Activated CD8-positive, alpha-beta memory T cell treated with anti-CD3 and anti-CD28 coated beads, Interleukin-2, amount 10 ng/mL, durations not matched to agents 7 days and 5 days (primary cell): ENCODE measurements at regions not wholly inside any gene's neighbourhood (a gene's known extent, or its start where the extent isn't known, plus 50 kb on each side); places are given as distances from the start of the nearest gene placed in this dataset.

Experiments
- ATAC-seq: fragments of 150-1000 bp; cut with Tn5 transposase; one replicate; pipeline ENCODE4 v1.10.0; 2021; ENCODE audit warnings: moderate library complexity
- CTCF ChIA-PET: fragments of 350-600 bp; sonication (Branson Sonifier 250); formaldehyde crosslinking; loops from one replicate; lab custom pipeline; 2021; ENCODE audit warnings: antibody characterized with exemption; lab: Charles Lee
- DNase-seq: peaks from one replicate; pipeline ENCODE4 v3.0.0-alpha.2; 2020
- H3K27ac Mint-ChIP-seq: one replicate; pipeline ENCODE4 v1.8.0; 2021; ENCODE audit warnings: mild to moderate bottlenecking, mixed read lengths
- H3K27me3 Mint-ChIP-seq: one replicate; pipeline ENCODE4 v1.8.0; 2021; ENCODE audit warnings: mixed read lengths
- H3K36me3 Mint-ChIP-seq: one replicate; pipeline ENCODE4 v1.8.0; 2021; ENCODE audit warnings: mild to moderate bottlenecking, mixed read lengths
- H3K4me1 Mint-ChIP-seq: one replicate; pipeline ENCODE4 v1.8.0; 2021; ENCODE audit warnings: mixed read lengths
- H3K4me3 Mint-ChIP-seq: one replicate; pipeline ENCODE4 v1.8.0; 2021; ENCODE audit warnings: mild to moderate bottlenecking, moderate library complexity, mixed read lengths
- H3K9me3 Mint-ChIP-seq: one replicate; pipeline ENCODE4 v1.8.0; 2022; ENCODE audit warnings: low read depth, mixed read lengths

GRCh38 chr4:184921456-184921855 lies 95.7 kb upstream of the ACSL1 start:
- Mint-ChIP-seq H3K4me3 (no peak overlapping the region), H3K36me3 (no peaks in the 10 kb centered on the region), H3K9me3 (no peaks in the 10 kb centered on the region), H3K4me1 (no peaks in the 10 kb centered on the region), H3K27me3 (peaks cover 18% of the 10 kb centered on the region), H3K27ac (no peak overlapping the region)
- ATAC-seq, result no peak
- CTCF ChIA-PET, result no interaction called here
- no peak for DNase-seq

DNA sequence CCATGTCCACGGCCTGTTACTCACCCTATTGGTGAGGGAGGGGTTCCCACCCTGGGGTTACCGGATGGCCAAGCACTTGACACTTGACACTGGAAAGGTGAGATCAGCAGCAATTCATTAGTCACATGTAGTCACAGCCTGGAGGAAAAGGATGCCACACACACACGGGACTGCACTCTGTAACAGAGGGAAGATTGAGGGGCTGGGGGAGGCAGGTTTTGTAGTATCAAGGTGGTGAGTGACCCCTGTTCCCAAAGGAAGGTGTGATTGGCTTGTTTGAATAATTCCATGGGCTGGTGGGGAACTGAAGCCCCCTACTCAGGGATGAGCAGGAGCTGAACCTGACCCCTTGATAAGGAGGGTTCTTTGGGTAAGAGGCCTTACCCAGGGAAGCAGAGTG lies 96.0 kb upstream of the HELT start:
- DNase-seq (no peak), ATAC-seq (no peak)
- H3K27me3 Mint-ChIP-seq, result peaks cover 13% of the 10 kb centered on the region
- CTCF ChIA-PET, result no interaction called here
- H3K27ac Mint-ChIP-seq, result no peak overlapping the region
- H3K4me3 Mint-ChIP-seq, result no peak overlapping the region
- peaks cover 4% of the 10 kb centered on the region for H3K9me3 Mint-ChIP-seq
- H3K4me1 Mint-ChIP-seq, result no peaks in the 10 kb centered on the region
- no peaks in the 10 kb centered on the region for H3K36me3 Mint-ChIP-seq

DNA sequence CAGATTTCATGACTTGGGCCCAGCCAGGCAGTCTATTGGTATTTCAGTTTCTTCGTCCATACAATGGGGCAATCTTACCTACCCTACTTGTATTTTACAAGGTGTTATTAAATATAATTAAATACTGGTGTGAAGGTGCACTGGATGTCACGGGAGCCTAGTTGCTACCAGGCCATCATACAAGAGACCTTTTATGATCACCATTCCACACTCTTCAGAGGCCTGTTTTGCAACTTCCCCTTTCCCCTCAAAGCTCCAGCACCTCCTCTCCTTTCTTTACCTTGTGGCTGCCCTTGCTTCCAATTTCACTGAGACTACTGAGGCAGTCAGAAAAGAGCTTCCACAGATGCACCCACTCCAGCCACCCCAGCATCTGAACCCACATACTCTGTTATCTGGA lies 93.8 kb upstream of the HELT start:
- no peaks in the 10 kb centered on the region for H3K4me1 Mint-ChIP-seq
- CTCF ChIA-PET, result no interaction called here
- ATAC-seq (no peak), DNase-seq (no peak)
- H3K27me3 Mint-ChIP-seq, result peaks cover 9% of the 10 kb centered on the region
- peaks cover 3% of the 10 kb centered on the region for H3K36me3 Mint-ChIP-seq
- peaks cover 12% of the 10 kb centered on the region for H3K9me3 Mint-ChIP-seq
- no peak overlapping the region for H3K27ac Mint-ChIP-seq
- no peak overlapping the region for H3K4me3 Mint-ChIP-seq

- Mint-ChIP-seq H3K27ac (no peak overlapping the region), H3K36me3 (peaks cover 3% of the 10 kb centered on the region), H3K9me3 (peaks cover 12% of the 10 kb centered on the region), H3K4me3 (no peak overlapping the region), H3K27me3 (peaks cover 2% of the 10 kb centered on the region), H3K4me1 (peaks cover 6% of the 10 kb centered on the region)
- ATAC-seq (no peak), DNase-seq (no peak)
- CTCF ChIA-PET, result no interaction called here
Observed at GRCh38 chr4:184929476-184929875, 88.8 kb upstream of the HELT start.

DNA sequence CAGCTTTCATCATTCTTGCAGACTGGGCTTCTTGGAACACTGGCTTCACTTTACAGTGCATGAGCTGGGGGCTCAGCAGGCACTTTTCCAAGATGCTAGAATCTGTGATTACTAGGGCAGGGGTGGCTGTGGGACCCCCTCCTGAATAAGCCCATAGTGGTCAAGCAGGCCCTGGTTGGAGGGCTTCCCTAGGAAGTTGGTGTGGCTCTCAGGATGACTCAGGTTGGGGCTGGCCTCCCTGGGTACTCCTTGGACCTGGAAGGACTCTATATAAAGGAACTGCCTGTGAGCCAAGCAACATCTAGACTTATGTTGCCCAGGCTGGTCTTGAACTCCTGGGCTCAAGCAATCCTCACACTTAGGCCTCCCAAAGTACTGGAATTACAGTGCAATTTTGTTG lies 88.3 kb upstream of the HELT start:
- H3K27ac Mint-ChIP-seq, result no peak overlapping the region
- H3K36me3 Mint-ChIP-seq, result peaks cover 3% of the 10 kb centered on the region
- peaks cover 8% of the 10 kb centered on the region for H3K4me1 Mint-ChIP-seq
- H3K4me3 Mint-ChIP-seq, result no peak overlapping the region
- DNase-seq (no peak), ATAC-seq (no peak)
- peaks cover 8% of the 10 kb centered on the region for H3K27me3 Mint-ChIP-seq
- peaks cover 12% of the 10 kb centered on the region for H3K9me3 Mint-ChIP-seq
- CTCF ChIA-PET, result no interaction called here

DNA sequence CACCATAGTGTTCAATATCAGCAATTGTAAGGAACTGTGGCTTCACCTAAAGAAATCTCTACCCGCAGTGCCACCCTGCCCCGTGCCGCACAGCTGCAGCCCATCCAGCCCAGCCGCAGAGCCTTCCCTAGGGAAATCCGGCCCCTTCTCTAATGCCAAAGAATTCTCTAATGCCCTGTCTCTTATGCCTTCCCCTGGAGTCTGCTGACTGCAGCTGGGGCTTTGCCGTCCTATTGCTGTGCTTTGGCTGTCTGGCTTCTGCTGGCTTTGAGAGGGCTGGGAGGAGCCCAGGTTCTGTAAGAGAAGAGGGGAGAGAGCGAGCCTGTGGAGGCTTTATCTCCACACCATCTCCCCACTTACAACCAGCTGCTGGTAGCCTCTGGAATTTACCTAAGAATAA lies 85.9 kb upstream of the HELT start:
- Mint-ChIP-seq H3K4me1 (peaks cover 8% of the 10 kb centered on the region), H3K9me3 (peaks cover 7% of the 10 kb centered on the region), H3K36me3 (peaks cover 3% of the 10 kb centered on the region), H3K27me3 (peaks cover 14% of the 10 kb centered on the region), H3K27ac (no peak overlapping the region), H3K4me3 (no peak overlapping the region)
- ATAC-seq (no peak), DNase-seq (no peak)
- CTCF ChIA-PET, result no interaction called here

- CTCF ChIA-PET, result no interaction called here
- Mint-ChIP-seq H3K36me3 (no peaks in the 10 kb centered on the region), H3K9me3 (peaks cover 4% of the 10 kb centered on the region), H3K27ac (no peak overlapping the region), H3K4me3 (no peak overlapping the region), H3K27me3 (peaks cover 18% of the 10 kb centered on the region), H3K4me1 (peaks cover 8% of the 10 kb centered on the region)
- ATAC-seq (no peak), DNase-seq (no peak)
Observed at GRCh38 chr4:184933311-184933710, 85.0 kb upstream of the HELT start.

GRCh38 chr4:184934184-184934583 lies 84.1 kb upstream of the HELT start:
- Mint-ChIP-seq H3K27ac (no peak overlapping the region), H3K4me1 (peaks cover 8% of the 10 kb centered on the region), H3K36me3 (no peaks in the 10 kb centered on the region), H3K27me3 (peaks cover 20% of the 10 kb centered on the region), H3K4me3 (no peak overlapping the region), H3K9me3 (no peaks in the 10 kb centered on the region)
- ATAC-seq (no peak), DNase-seq (no peak)
- CTCF ChIA-PET, result no interaction called here

DNA sequence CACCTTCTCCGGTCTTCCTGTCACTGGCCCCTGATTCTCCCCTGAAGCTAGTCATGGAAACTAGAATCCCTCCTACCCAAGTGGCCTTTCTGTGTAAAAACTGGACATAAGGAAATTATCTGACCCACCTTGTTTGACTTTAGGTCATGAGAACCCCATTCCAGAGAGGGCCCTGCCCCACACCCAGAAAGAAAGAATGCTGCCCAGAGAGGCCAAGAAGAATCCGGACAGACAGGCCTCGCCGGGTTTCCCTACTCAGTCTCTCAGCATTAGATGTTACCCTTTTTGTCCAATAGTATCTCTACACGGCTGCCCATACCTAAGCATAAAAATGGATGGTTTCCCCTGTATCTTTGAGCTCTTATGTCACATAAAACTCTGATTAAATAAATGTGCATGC lies 83.3 kb upstream of the HELT start:
- no peaks in the 10 kb centered on the region for H3K9me3 Mint-ChIP-seq
- no peaks in the 10 kb centered on the region for H3K36me3 Mint-ChIP-seq
- no peak overlapping the region for H3K27ac Mint-ChIP-seq
- no peak for ATAC-seq
- CTCF ChIA-PET, result no interaction called here
- H3K4me3 Mint-ChIP-seq, result no peak overlapping the region
- no peak for DNase-seq
- H3K27me3 Mint-ChIP-seq, result peaks cover 20% of the 10 kb centered on the region
- peaks cover 8% of the 10 kb centered on the region for H3K4me1 Mint-ChIP-seq

- Mint-ChIP-seq H3K27me3 (peaks cover 20% of the 10 kb centered on the region), H3K4me3 (no peak overlapping the region), H3K36me3 (no peaks in the 10 kb centered on the region), H3K27ac (no peak overlapping the region), H3K4me1 (peaks cover 8% of the 10 kb centered on the region), H3K9me3 (no peaks in the 10 kb centered on the region)
- CTCF ChIA-PET, result no interaction called here
- DNase-seq (no peak), ATAC-seq (no peak)
Observed at GRCh38 chr4:184936071-184936470, 82.2 kb upstream of the HELT start.

GRCh38 chr4:184937030-184937710 lies 81.1 kb upstream of the HELT start:
- H3K4me1 Mint-ChIP-seq, result peaks cover 8% of the 10 kb centered on the region
- no peak overlapping the region for H3K4me3 Mint-ChIP-seq
- no peak overlapping the region for H3K27ac Mint-ChIP-seq
- ATAC-seq, result no peak
- CTCF ChIA-PET, result interaction anchor here (0.6 to 1.4 kb wide), 3 partner anchors 68 to 740 kb away, joined by 3 read pairs; no protein-coding TSS in a partner anchor
- no peak for DNase-seq
- no peaks in the 10 kb centered on the region for H3K9me3 Mint-ChIP-seq
- H3K36me3 Mint-ChIP-seq, result no peaks in the 10 kb centered on the region
- H3K27me3 Mint-ChIP-seq, result peaks cover 25% of the 10 kb centered on the region

DNA sequence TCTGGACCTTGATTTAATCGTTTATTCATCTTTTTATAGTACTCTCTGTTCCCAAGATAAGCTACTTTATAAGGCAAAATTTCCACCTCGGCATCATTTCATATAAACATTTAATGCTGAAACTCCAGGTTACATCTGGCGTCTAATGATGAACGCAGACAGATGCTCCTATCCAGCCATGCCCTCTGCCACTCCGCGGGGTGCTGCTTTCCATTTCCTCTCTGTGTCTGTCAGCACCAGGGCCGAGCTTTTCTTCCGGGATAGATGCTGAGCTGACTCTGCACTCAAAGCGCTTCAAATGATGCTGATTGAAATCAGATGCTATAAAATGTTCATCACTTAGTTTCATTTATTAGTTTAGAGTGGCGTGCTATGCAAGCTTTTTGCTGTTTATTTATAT lies 80.5 kb upstream of the HELT start:
- CTCF ChIA-PET, result interaction anchor here (1.1 to 1.4 kb wide), 2 partner anchors 67 to 741 kb away, joined by 3 read pairs; no protein-coding TSS in a partner anchor

GRCh38 chr4:184938871-184939270 lies 79.4 kb upstream of the HELT start:
- Mint-ChIP-seq H3K4me3 (no peak overlapping the region), H3K4me1 (peaks cover 5% of the 10 kb centered on the region), H3K9me3 (no peaks in the 10 kb centered on the region), H3K27me3 (peaks cover 27% of the 10 kb centered on the region), H3K27ac (no peak overlapping the region), H3K36me3 (no peaks in the 10 kb centered on the region)
- CTCF ChIA-PET, result interaction anchor here (1.4 kb wide), 1 partner anchor 742 kb away, joined by 3 read pairs; no protein-coding TSS in a partner anchor
- ATAC-seq (no peak), DNase-seq (no peak)

More for the DNA sequence above, 80.5 kb upstream of the HELT start:
- Mint-ChIP-seq H3K27me3 (peaks cover 25% of the 10 kb centered on the region), H3K4me1 (peaks cover 5% of the 10 kb centered on the region), H3K36me3 (no peaks in the 10 kb centered on the region), H3K4me3 (no peak overlapping the region), H3K9me3 (no peaks in the 10 kb centered on the region), H3K27ac (no peak overlapping the region)
- ATAC-seq (no peak), DNase-seq (no peak)

- no peaks in the 10 kb centered on the region for H3K36me3 Mint-ChIP-seq
- peaks cover 28% of the 10 kb centered on the region for H3K27me3 Mint-ChIP-seq
- DNase-seq (no peak), ATAC-seq (no peak)
- no peaks in the 10 kb centered on the region for H3K4me1 Mint-ChIP-seq
- CTCF ChIA-PET, result no interaction called here
- H3K4me3 Mint-ChIP-seq, result no peak overlapping the region
- H3K9me3 Mint-ChIP-seq, result no peaks in the 10 kb centered on the region
- no peak overlapping the region for H3K27ac Mint-ChIP-seq
Observed at GRCh38 chr4:184939978-184940377, 78.3 kb upstream of the HELT start.
